ENCODE measurements at regions not wholly inside any gene's neighbourhood (a gene's known extent, or its start where the extent isn't known, plus 50 kb on each side); places are given as distances from the start of the nearest gene placed in this dataset.

DNA sequence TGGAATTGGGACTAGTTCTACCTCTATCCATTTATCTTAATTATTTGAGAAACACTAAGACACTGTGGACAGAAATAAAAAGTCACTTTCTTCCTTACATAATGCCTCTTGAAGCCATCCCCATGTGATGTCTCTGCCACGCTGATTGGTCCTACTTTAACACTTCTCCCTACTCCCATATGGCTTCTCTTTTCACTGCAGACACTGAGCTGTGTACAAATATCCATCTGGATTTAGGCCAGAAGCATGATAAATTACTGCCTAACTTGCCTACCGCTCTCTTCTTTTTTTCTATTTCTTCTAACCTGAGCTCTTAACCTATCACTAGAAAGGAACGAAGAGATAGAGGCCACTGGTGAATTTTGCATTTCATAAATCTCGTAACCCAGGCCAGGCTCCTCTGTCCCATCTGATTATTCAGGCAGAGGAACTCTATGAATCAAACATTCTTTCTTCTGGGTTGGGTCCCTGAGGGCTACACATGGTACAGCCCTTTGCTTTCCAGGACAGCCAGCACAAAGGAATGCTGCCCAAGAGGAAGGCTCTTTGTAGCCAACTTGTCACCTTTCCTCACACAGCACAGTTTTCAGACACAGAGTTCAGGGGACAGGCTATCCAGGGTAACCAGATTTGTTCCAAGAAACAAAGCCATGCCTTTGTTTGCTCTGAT, 878.5 kb upstream of the LRRC4C start:
- TF ChIP-seq SUZ12 (IDR thresholded peaks at IDR 0.05; ENCODE audit: extremely low read depth, insufficient read depth, insufficient read length) = no peak
- TF ChIP-seq YY1 (IDR thresholded peaks at IDR 0.05; ENCODE audit: insufficient read depth, insufficient read length) = no peak
- no peak for TF ChIP-seq ZNF274 (IDR thresholded peaks at IDR 0.05; ENCODE audit: low read depth, low read length)

Measured in NT2/D1 (cell line).